ENCODE measurements at regions not wholly inside any gene's neighbourhood (a gene's known extent, or its start where the extent isn't known, plus 50 kb on each side); places are given as distances from the start of the nearest gene placed in this dataset.

DNA sequence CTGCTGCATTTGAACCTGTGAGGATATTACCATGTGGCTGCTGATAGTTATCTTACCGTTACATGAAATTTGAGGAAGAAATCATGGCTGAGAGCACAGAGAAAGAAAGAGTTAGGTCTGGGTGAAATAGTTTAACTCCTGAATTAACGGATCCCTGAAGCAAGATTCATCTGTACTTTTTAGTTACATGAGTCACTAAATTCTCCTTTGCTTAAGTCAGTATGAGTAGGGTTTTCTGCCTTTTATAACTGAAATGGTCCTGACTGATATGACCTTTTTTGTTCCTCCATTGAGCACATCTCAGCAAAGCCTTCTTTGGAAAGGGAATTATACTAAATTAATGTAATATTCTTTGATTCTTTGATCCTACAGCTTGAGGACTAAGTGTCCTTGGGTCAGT, 333.3 kb upstream of the ZFP64 start:
- TF ChIP-seq POLR2AphosphoS5 (IDR thresholded peaks at IDR 0.05) (no peak), EP300 (IDR thresholded peaks at IDR 0.05) (no peak), POLR2A (IDR thresholded peaks at IDR 0.05) (no peak)
- TF ChIP-seq, protein P1, sequence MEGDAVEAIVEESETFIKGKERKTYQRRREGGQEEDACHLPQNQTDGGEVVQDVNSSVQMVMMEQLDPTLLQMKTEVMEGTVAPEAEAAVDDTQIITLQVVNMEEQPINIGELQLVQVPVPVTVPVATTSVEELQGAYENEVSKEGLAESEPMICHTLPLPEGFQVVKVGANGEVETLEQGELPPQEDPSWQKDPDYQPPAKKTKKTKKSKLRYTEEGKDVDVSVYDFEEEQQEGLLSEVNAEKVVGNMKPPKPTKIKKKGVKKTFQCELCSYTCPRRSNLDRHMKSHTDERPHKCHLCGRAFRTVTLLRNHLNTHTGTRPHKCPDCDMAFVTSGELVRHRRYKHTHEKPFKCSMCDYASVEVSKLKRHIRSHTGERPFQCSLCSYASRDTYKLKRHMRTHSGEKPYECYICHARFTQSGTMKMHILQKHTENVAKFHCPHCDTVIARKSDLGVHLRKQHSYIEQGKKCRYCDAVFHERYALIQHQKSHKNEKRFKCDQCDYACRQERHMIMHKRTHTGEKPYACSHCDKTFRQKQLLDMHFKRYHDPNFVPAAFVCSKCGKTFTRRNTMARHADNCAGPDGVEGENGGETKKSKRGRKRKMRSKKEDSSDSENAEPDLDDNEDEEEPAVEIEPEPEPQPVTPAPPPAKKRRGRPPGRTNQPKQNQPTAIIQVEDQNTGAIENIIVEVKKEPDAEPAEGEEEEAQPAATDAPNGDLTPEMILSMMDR (IDR thresholded peaks at IDR 0.05), result no peak
